ENCODE measurements at regions not wholly inside any gene's neighbourhood (a gene's known extent, or its start where the extent isn't known, plus 50 kb on each side); places are given as distances from the start of the nearest gene placed in this dataset.

GRCh38 chr15:70209499-70209898 is 111.8 kb upstream of the TLE3 start:
- TF ChIP-seq CTCF (IDR thresholded peaks at IDR 0.05): no peak

- TF ChIP-seq CTCF (IDR thresholded peaks at IDR 0.05): no peak
Measured at GRCh38 chr15:70208332-70208731, 110.6 kb upstream of the TLE3 start.

DNA sequence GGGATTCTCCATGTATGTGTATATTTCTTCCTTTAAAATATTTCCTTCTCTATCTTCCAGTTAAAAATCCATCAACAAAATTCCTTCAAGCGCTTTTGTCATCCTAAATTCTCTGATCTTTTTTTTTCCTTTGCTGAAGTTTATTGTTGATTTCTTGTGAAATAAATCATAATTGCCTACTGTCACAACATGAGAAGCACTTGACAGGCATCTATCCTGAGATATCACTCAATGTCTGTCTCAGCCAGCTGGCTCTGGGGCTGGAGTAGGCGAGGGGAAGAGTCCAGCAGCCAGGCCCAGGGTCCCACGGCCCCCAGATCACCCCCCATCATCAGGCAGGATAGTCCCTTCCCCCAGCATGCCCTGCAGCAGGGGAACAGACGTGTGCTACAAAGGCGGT is 109.0 kb upstream of the TLE3 start:
- TF ChIP-seq CTCF (IDR thresholded peaks at IDR 0.05): no peak

GRCh38 chr15:70204652-70205051 is 106.9 kb upstream of the TLE3 start:
- no peak for TF ChIP-seq CTCF (IDR thresholded peaks at IDR 0.05)

- TF ChIP-seq CTCF (IDR thresholded peaks at IDR 0.05): no peak
Measured at GRCh38 chr15:70203981-70204560, 106.4 kb upstream of the TLE3 start.

DNA sequence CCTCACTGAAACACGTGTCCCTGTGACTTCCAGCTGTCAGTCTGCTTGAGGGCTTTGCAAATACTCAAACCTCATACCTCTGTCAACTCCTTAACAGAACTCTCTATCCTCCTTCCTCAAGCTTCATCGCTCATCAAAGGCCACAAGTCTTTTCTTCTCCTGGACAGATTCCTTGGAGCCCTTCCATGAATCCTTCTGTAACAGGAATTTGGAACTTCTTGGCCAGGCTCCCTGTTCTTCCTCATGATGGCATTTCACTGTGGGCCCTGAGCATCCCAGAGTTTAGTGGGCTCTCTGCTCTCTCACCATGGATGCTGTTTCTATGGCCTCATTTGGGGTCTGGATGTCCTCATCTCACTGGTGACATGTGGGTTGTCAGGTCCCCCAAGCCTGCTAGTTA is 105.0 kb upstream of the TLE3 start:
- TF ChIP-seq CTCF (IDR thresholded peaks at IDR 0.05): no peak

GRCh38 chr15:70201425-70201775 is 103.7 kb upstream of the TLE3 start:
- TF ChIP-seq CTCF (IDR thresholded peaks at IDR 0.05): no peak

Measured in LNCAP (cell line).